ENCODE measurements at regions not wholly inside any gene's neighbourhood (a gene's known extent, or its start where the extent isn't known, plus 50 kb on each side); places are given as distances from the start of the nearest gene placed in this dataset.

DNA sequence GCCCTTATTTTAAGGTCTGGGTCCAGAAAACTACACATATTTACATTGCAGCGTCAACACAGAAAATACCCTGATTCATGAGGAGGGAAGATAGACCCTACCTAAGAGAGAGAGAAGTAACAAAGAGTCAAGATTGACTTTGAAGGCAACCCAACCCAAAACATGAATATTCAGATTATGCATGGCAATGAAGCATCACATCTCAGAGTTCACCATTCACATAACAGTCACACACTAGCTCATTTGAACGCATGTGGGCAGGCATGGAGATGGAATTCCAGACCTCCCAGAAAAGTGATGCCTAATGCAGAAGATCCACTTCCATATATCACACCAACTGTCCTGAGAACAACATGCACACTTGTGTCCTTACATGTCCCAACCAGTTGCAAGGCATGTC, 190.1 kb upstream of the ITGA1 start:
- TF ChIP-seq POLR2A (IDR thresholded peaks at IDR 0.05) (no peak), POLR2AphosphoS5 (IDR thresholded peaks at IDR 0.05) (no peak)

Data from stomach (tissue), 4 donors.